Smooth muscle cell (in vitro differentiated cells): ENCODE measurements at regions not wholly inside any gene's neighbourhood (a gene's known extent, or its start where the extent isn't known, plus 50 kb on each side); places are given as distances from the start of the nearest gene placed in this dataset.

Experiments
- DNase-seq: peaks from one replicate; lab custom pipeline; 2025; ENCODE audit not compliant: unreplicated experiment; lab: John Stamatoyannopoulos, UW
- H2AFZ ChIP-seq: fragments of 200-600 bp; sonication (generic); 2 replicates; pipeline ENCODE4 v1.6.0; 2016; ENCODE audit warnings: antibody characterized with exemption, low read depth, mild to moderate bottlenecking
- H3F3A ChIP-seq: fragments of 200-600 bp; sonication (generic); 2 replicates; pipeline ENCODE4 v1.6.0; 2017; ENCODE audit warnings: antibody characterized with exemption, low read depth
- H3K27ac ChIP-seq: fragments of 200-600 bp; sonication (generic); 2 replicates; pipeline ENCODE4 v1.5.1; 2016; ENCODE audit warnings: low read depth, mild to moderate bottlenecking
- H3K27me3 ChIP-seq: fragments of 200-600 bp; sonication (generic); 2 replicates; pipeline ENCODE4 v1.6.1; 2016; ENCODE audit warnings: low read depth, mild to moderate bottlenecking
- H3K36me3 ChIP-seq: fragments of 200-600 bp; sonication (generic); 2 replicates; pipeline ENCODE4 v1.5.1; 2016; ENCODE audit warnings: low read depth
- H3K4me1 ChIP-seq: fragments of 200-600 bp; sonication (generic); 2 replicates; pipeline ENCODE4 v1.5.1; 2016; ENCODE audit warnings: low read depth
- H3K4me2 ChIP-seq: fragments of 200-600 bp; sonication (generic); 2 replicates; pipeline ENCODE4 v1.6.0; 2016; ENCODE audit warnings: mild to moderate bottlenecking
- H3K4me3 ChIP-seq: fragments of 200-600 bp; sonication (generic); 2 replicates; pipeline ENCODE4 v1.5.1; 2016; ENCODE audit warnings: mild to moderate bottlenecking
- H3K79me2 ChIP-seq: fragments of 200-600 bp; sonication (generic); 2 replicates; pipeline ENCODE4 v1.6.0; 2016; ENCODE audit warnings: low read depth, mild to moderate bottlenecking
- H3K9ac ChIP-seq: fragments of 200-600 bp; sonication (generic); 2 replicates; pipeline ENCODE4 v1.6.0; 2016; ENCODE audit warnings: low read depth
- H3K9me3 ChIP-seq: fragments of 200-600 bp; sonication (generic); replicated peaks from 2 replicates; pipeline ENCODE4 v1.5.1; 2016; ENCODE audit warnings: low read depth
- H4K20me1 ChIP-seq: fragments of 200-600 bp; sonication (generic); 2 replicates; pipeline ENCODE4 v1.6.0; 2016; ENCODE audit warnings: low read depth
- WGBS: methylation state at CpG from one replicate; pipeline ENCODE4 v1.1.7; 2016; ENCODE audit warnings: low lambda C conversion rate; 5-methylcytosine and 5-hydroxymethylcytosine counted together
- TF ChIP-seq, protein P1 (sequence below): fragments of 200-600 bp; sonication (generic); IDR thresholded peaks from 2 replicates; pipeline ENCODE4 v1.5.1; 2017; ENCODE audit warnings: borderline replicate concordance, mild to moderate bottlenecking, antibody characterized with exemption; ENCODE audit not compliant: insufficient read depth, poor library complexity, severe bottlenecking

DNA sequence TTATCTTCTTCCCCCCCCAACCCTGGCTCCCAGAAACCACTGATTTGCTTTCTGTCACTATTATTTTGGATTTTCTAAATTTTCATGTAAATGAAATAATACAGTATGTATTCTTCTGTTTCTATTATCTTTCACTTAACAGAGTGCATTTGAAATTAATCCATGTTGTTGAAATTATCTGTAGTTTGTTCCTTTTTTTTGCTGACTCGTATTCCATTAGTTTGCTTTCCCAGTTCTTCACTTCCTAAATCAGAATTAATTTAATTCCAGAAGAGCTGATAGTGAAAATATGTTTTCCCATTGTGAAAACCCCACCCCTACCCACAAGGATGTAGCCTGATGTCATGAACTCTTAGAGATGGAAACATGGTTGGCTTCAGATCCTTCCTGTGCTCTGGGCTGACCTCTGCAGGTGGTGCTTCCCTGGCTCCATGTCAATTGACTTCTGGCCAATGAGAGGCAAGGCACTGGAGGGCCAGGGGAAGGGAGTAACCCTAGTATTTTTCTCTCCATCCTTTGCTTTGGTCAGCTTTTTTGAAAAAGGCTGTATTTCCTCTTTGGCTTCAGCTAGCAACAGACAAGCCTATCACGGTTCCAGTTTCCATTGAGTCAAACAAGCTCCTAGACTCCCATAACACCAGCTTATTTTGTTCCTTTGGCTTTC lies 244.4 kb upstream of the HSF2 start:
- Histone ChIP-seq H4K20me1 (no peaks in the 10 kb centered on the region), H3K36me3 (no peaks in the 10 kb centered on the region), H3K4me3 (no peak overlapping the region), H3K9ac (no peak overlapping the region), H3K9me3 (no peaks in the 10 kb centered on the region), H3K27ac (no peak overlapping the region), H3K4me2 (no peak overlapping the region), H3K79me2 (no peaks in the 10 kb centered on the region), H3K27me3 (no peaks in the 10 kb centered on the region), H3F3A (no peaks in the 10 kb centered on the region), H3K4me1 (peaks cover 3% of the 10 kb centered on the region), H2AFZ (no peak overlapping the region)
- no peak for DNase-seq
- WGBS, result 92% methylated on average over 2 of the region's 2 CpGs
- TF ChIP-seq, protein P1, sequence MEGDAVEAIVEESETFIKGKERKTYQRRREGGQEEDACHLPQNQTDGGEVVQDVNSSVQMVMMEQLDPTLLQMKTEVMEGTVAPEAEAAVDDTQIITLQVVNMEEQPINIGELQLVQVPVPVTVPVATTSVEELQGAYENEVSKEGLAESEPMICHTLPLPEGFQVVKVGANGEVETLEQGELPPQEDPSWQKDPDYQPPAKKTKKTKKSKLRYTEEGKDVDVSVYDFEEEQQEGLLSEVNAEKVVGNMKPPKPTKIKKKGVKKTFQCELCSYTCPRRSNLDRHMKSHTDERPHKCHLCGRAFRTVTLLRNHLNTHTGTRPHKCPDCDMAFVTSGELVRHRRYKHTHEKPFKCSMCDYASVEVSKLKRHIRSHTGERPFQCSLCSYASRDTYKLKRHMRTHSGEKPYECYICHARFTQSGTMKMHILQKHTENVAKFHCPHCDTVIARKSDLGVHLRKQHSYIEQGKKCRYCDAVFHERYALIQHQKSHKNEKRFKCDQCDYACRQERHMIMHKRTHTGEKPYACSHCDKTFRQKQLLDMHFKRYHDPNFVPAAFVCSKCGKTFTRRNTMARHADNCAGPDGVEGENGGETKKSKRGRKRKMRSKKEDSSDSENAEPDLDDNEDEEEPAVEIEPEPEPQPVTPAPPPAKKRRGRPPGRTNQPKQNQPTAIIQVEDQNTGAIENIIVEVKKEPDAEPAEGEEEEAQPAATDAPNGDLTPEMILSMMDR, result no peak

DNA sequence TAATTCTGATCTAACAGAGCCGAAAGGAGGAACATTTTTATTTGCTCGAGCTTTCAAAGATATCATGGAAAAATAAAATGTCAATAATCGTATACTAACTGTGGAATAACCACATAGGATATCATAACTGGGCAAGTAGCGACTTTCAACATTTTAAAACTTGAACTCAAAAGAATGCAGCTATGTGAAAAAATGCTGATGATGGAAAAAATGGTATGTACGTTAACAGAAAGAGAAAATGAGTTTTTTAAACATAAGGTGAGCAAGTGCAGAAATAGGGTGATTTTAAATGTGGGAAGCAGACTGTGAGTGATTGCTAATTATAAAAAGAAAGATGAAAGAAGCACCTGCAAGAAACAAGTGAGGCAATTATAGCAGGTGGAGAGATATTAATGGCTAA lies 238.3 kb upstream of the HSF2 start:
- Histone ChIP-seq H3K4me2 (no peak overlapping the region), H4K20me1 (no peaks in the 10 kb centered on the region), H3K27me3 (no peaks in the 10 kb centered on the region), H3K9me3 (no peaks in the 10 kb centered on the region), H3K79me2 (no peaks in the 10 kb centered on the region), H3K4me1 (no peaks in the 10 kb centered on the region), H3K27ac (no peak overlapping the region), H3K4me3 (no peak overlapping the region), H3K9ac (no peak overlapping the region), H3K36me3 (no peaks in the 10 kb centered on the region), H2AFZ (no peak overlapping the region), H3F3A (no peaks in the 10 kb centered on the region)
- TF ChIP-seq, protein P1, result no peak
- WGBS, result 89% methylated on average over 5 of the region's 5 CpGs
- no peak for DNase-seq

DNA sequence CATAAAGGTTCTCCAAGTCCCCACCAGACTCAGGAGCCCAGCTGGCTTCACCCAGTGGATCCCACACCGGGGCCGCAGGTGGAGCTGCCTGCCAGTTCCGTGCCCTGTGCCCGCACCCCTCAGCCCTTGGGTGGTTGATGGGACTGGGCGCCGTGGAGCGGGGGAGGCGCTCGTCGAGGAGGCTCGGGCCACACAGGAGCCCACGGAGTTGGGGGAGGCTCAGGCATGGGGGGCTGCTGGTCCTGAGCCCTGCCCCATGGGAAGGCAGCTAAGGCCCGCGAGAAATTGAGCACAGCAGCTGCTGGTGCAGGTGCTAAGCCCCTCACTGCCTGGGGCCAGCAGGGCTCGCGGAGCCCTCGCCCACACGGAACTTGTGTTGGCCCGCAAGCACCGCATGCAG lies 234.4 kb upstream of the HSF2 start:
- Histone ChIP-seq H3K27ac (no peak overlapping the region), H3K36me3 (no peaks in the 10 kb centered on the region), H3K9me3 (no peaks in the 10 kb centered on the region), H3K9ac (no peak overlapping the region), H3K4me3 (no peak overlapping the region), H3K4me2 (no peak overlapping the region), H3K79me2 (no peaks in the 10 kb centered on the region), H3F3A (no peaks in the 10 kb centered on the region), H4K20me1 (no peaks in the 10 kb centered on the region), H2AFZ (no peak overlapping the region), H3K4me1 (no peaks in the 10 kb centered on the region), H3K27me3 (no peaks in the 10 kb centered on the region)
- TF ChIP-seq, protein P1, result no peak
- WGBS, result 94% methylated on average over 15 of the region's 20 CpGs
- no peak for DNase-seq

DNA sequence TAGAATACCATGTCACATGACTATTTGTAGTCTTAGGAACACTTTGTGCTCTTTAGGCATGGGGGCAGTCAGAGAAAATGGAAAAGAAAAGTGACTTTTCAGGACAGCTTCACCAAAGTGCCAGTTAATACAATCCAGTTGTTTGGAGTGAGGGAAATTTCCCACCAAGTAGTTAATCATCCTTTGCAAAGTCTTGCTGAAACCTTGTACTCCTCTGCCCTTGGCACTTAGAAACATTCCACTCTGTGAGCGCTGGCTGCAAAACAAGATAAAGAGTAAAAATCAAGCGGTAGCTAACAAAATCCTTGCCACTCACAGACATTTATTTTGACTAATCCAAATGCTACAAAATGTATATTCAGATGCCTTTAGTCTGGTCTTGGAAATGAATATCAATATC lies 229.2 kb upstream of the HSF2 start:
- no peak overlapping the region for H2AFZ ChIP-seq
- no peak overlapping the region for H3K4me3 ChIP-seq
- TF ChIP-seq, protein P1, result no peak
- H3K4me1 ChIP-seq, result no peaks in the 10 kb centered on the region
- H3F3A ChIP-seq, result no peaks in the 10 kb centered on the region
- no peaks in the 10 kb centered on the region for H4K20me1 ChIP-seq
- no peaks in the 10 kb centered on the region for H3K9me3 ChIP-seq
- no peaks in the 10 kb centered on the region for H3K36me3 ChIP-seq
- no peak overlapping the region for H3K27ac ChIP-seq
- no peak overlapping the region for H3K4me2 ChIP-seq
- H3K79me2 ChIP-seq, result no peaks in the 10 kb centered on the region
- H3K27me3 ChIP-seq, result no peaks in the 10 kb centered on the region
- 63% methylated on average over 2 of the region's 2 CpGs for WGBS
- no peak for DNase-seq
- no peak overlapping the region for H3K9ac ChIP-seq
